Esophagus squamous epithelium (tissue), 4 donors: ENCODE measurements at regions not wholly inside any gene's neighbourhood (a gene's known extent, or its start where the extent isn't known, plus 50 kb on each side); places are given as distances from the start of the nearest gene placed in this dataset.

Experiments
- POLR2A ChIP-seq, 4 donors: fragments of 450-650 bp; IDR thresholded peaks; one replicate each; pipeline ENCODE4 v1.6.1; 2017; ENCODE audit warnings: antibody characterized with exemption in 4 of 4, mild to moderate bottlenecking in 4 of 4, moderate library complexity in 3 of 4
- TF ChIP-seq, protein P1 (sequence below), 6 experiments: fragments of 450-650 bp in 4 of 6; fragments of 200-600 bp in 2 of 6; sonication (generic) in 2 of 6; IDR thresholded peaks; one replicate each; pipeline ENCODE4 v1.5.1; 2016 to 2019; ENCODE audit warnings: antibody characterized with exemption in 6 of 6, mild to moderate bottlenecking in 4 of 6, moderate library complexity in 4 of 6

DNA sequence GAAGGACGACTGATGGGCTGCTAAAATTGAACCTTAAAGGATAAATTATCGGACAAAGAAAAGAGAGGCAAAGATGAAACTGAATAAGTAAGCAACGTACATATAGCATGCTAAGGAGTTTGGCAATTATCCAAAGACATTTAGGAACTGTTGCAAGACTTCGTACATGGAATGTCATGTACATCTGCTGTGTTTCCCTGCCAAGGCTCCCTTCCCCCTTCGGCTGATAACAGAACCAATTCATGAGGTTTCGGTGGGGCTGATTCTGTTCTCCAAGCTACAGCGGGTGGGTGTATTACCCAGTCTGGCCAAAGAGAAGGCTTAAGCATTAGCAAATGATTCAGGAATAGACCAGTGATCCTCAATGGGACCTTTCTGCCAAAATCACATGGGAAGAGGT lies 190.9 kb upstream of the FREM1 start:
- TF ChIP-seq, protein P1, sequence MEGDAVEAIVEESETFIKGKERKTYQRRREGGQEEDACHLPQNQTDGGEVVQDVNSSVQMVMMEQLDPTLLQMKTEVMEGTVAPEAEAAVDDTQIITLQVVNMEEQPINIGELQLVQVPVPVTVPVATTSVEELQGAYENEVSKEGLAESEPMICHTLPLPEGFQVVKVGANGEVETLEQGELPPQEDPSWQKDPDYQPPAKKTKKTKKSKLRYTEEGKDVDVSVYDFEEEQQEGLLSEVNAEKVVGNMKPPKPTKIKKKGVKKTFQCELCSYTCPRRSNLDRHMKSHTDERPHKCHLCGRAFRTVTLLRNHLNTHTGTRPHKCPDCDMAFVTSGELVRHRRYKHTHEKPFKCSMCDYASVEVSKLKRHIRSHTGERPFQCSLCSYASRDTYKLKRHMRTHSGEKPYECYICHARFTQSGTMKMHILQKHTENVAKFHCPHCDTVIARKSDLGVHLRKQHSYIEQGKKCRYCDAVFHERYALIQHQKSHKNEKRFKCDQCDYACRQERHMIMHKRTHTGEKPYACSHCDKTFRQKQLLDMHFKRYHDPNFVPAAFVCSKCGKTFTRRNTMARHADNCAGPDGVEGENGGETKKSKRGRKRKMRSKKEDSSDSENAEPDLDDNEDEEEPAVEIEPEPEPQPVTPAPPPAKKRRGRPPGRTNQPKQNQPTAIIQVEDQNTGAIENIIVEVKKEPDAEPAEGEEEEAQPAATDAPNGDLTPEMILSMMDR (IDR thresholded peaks at IDR 0.05) = no peak
- TF ChIP-seq POLR2A (IDR thresholded peaks at IDR 0.05) = no peak
